ENCODE measurements at regions not wholly inside any gene's neighbourhood (a gene's known extent, or its start where the extent isn't known, plus 50 kb on each side); places are given as distances from the start of the nearest gene placed in this dataset.

GRCh38 chr13:85725433-85725832 is 73.8 kb downstream of the SLITRK6 start:
- Histone ChIP-seq H3K27me3 (no peaks in the 10 kb centered on the region), H3K4me1 (peaks cover 0 to 3% (median 0%) of the 10 kb centered on the region in 4 donors), H3K36me3 (no peaks in the 10 kb centered on the region), H3K27ac (no peak overlapping the region), H3K4me3 (no peak overlapping the region), H3K9me3 (no peaks in the 10 kb centered on the region)
- no peak for ATAC-seq (ENCODE audit: low FRiP score in 2 of 2)
- TF ChIP-seq POLR2A (IDR thresholded peaks at IDR 0.05) = no peak
- no peak for TF ChIP-seq POLR2AphosphoS5 (IDR thresholded peaks at IDR 0.05)
- TF ChIP-seq CTCF (IDR thresholded peaks at IDR 0.05) = no peak
- TF ChIP-seq EP300 (IDR thresholded peaks at IDR 0.05) = no peak
- DNase-seq = no peak
- 74 to 82% methylated on average over 2 of the region's 2 CpGs for WGBS, 2 donors

- TF ChIP-seq EP300 (IDR thresholded peaks at IDR 0.05) = no peak
- no peak for TF ChIP-seq CTCF (IDR thresholded peaks at IDR 0.05)
- TF ChIP-seq POLR2A (IDR thresholded peaks at IDR 0.05) = no peak
- TF ChIP-seq POLR2AphosphoS5 (IDR thresholded peaks at IDR 0.05) = no peak
- H3K27me3 ChIP-seq = no peaks in the 10 kb centered on the region
- DNase-seq (no peak), ATAC-seq (ENCODE audit: low FRiP score in 2 of 2) (no peak)
- no peaks in the 10 kb centered on the region for H3K36me3 ChIP-seq
- 67 to 76% methylated on average over 12 of the region's 12 CpGs for WGBS, 2 donors
- no peak overlapping the region for H3K4me3 ChIP-seq
- peaks cover 0 to 3% (median 0%) of the 10 kb centered on the region in 4 donors for H3K4me1 ChIP-seq
- H3K27ac ChIP-seq = no peak overlapping the region
- no peaks in the 10 kb centered on the region for H3K9me3 ChIP-seq
These were observed 74.4 kb downstream of the SLITRK6 start for GRCh38 chr13:85724546-85725432.

- Histone ChIP-seq H3K9me3 (no peaks in the 10 kb centered on the region), H3K4me1 (no peaks in the 10 kb centered on the region), H3K36me3 (no peaks in the 10 kb centered on the region), H3K27me3 (no peaks in the 10 kb centered on the region), H3K4me3 (no peak overlapping the region), H3K27ac (no peak overlapping the region)
- DNase-seq (no peak), ATAC-seq (ENCODE audit: low FRiP score in 2 of 2) (no peak)
- TF ChIP-seq POLR2A (IDR thresholded peaks at IDR 0.05) (no peak), CTCF (IDR thresholded peaks at IDR 0.05) (no peak), POLR2AphosphoS5 (IDR thresholded peaks at IDR 0.05) (no peak), EP300 (IDR thresholded peaks at IDR 0.05) (no peak)
- 74 to 91% methylated on average over 1 of the region's 1 CpG for WGBS, 2 donors
These were observed 79.5 kb downstream of the SLITRK6 start for GRCh38 chr13:85719749-85720148.

GRCh38 chr13:85717921-85718320 is 81.3 kb downstream of the SLITRK6 start:
- Histone ChIP-seq H3K9me3 (no peaks in the 10 kb centered on the region), H3K36me3 (no peaks in the 10 kb centered on the region), H3K27me3 (no peaks in the 10 kb centered on the region), H3K4me3 (no peak overlapping the region), H3K27ac (no peak overlapping the region), H3K4me1 (no peaks in the 10 kb centered on the region)
- ATAC-seq (ENCODE audit: low FRiP score in 2 of 2) = no peak
- no peak for DNase-seq
- TF ChIP-seq EP300 (IDR thresholded peaks at IDR 0.05) = no peak
- no peak for TF ChIP-seq POLR2AphosphoS5 (IDR thresholded peaks at IDR 0.05)
- 86 to 98% methylated on average over 3 of the region's 3 CpGs for WGBS, 2 donors

- no peak for TF ChIP-seq POLR2A (IDR thresholded peaks at IDR 0.05)
- H3K27me3 ChIP-seq = no peaks in the 10 kb centered on the region
- H3K36me3 ChIP-seq = no peaks in the 10 kb centered on the region
- ATAC-seq (ENCODE audit: low FRiP score in 2 of 2) (no peak), DNase-seq (no peak)
- WGBS, 2 donors = 96 to 100% methylated on average over 4 of the region's 4 CpGs
- no peaks in the 10 kb centered on the region for H3K9me3 ChIP-seq
- no peak overlapping the region for H3K4me3 ChIP-seq
- no peak overlapping the region for H3K27ac ChIP-seq
- H3K4me1 ChIP-seq = no peaks in the 10 kb centered on the region
These were observed 88.7 kb downstream of the SLITRK6 start for GRCh38 chr13:85710545-85710944.

- WGBS, 2 donors = 74 to 83% methylated on average over 1 of the region's 1 CpG
These were observed 89.5 kb downstream of the SLITRK6 start for GRCh38 chr13:85709721-85710120.

More at GRCh38 chr13:85709721-85710120, 89.5 kb downstream of the SLITRK6 start:
- Histone ChIP-seq H3K36me3 (no peaks in the 10 kb centered on the region), H3K9me3 (no peaks in the 10 kb centered on the region), H3K4me3 (no peak overlapping the region), H3K4me1 (no peaks in the 10 kb centered on the region), H3K27me3 (no peaks in the 10 kb centered on the region), H3K27ac (no peak overlapping the region)
- no peak for ATAC-seq (ENCODE audit: low FRiP score in 2 of 2)
- DNase-seq = no peak
- TF ChIP-seq POLR2AphosphoS5 (IDR thresholded peaks at IDR 0.05) = no peak
- no peak for TF ChIP-seq CTCF (IDR thresholded peaks at IDR 0.05)
- TF ChIP-seq EP300 (IDR thresholded peaks at IDR 0.05) = no peak
- no peak for TF ChIP-seq POLR2A (IDR thresholded peaks at IDR 0.05)

Measured in upper lobe of left lung (tissue), 6 donors.